B cell (primary cell): ENCODE measurements at regions not wholly inside any gene's neighbourhood (a gene's known extent, or its start where the extent isn't known, plus 50 kb on each side); places are given as distances from the start of the nearest gene placed in this dataset.

Experiments used
- ATAC-seq: fragments of 200-7000 bp; cut with Tn5 transposase; one replicate; pipeline ENCODE4 v1.10.0; 2021; ENCODE audit warnings: low read depth, mild to moderate bottlenecking, moderate number of reproducible peaks, moderate library complexity
- CTCF ChIA-PET: fragments of 350-600 bp; sonication (Branson Sonifier 250); formaldehyde crosslinking; loops from one replicate; lab custom pipeline; 2021; ENCODE audit warnings: antibody characterized with exemption, inconsistent platforms; lab: Charles Lee
- POLR2A ChIA-PET: fragments of 350-600 bp; sonication (Branson Sonifier 250); formaldehyde crosslinking; loops from one replicate; lab custom pipeline; 2021; ENCODE audit warnings: antibody characterized with exemption; lab: Charles Lee
- DNase-seq: peaks from one replicate; pipeline ENCODE4 v3.0.0; 2013
- H2AFZ ChIP-seq: 2 replicates; pipeline ENCODE4 v1.6.1; 2012; ENCODE audit warnings: mild to moderate bottlenecking, low read depth, low read length; ENCODE audit not compliant: insufficient read depth, poor library complexity, severe bottlenecking
- H3K27ac ChIP-seq, 2 donors: 1 replicate in 1 of 2; 2 replicates in 1 of 2; pipeline ENCODE4 v1.5.1; 2012 to 2013; ENCODE audit warnings: low read length in 2 of 2, mild to moderate bottlenecking in 2 of 2, moderate library complexity in 1 of 2
- H3K27me3 ChIP-seq, 4 experiments: fragments of 200-600 bp in 1 of 4; sonication (generic) in 1 of 4; replicated peaks in 1 of 4; 1 replicate in 2 of 4; 2 replicates in 2 of 4; pipeline versions ENCODE4 v1.6.1 to v1.7.0; 2013 to 2016; ENCODE audit warnings: low read length in 3 of 4, mild to moderate bottlenecking in 2 of 4, mixed read lengths in 1 of 4, moderate library complexity in 1 of 4; ENCODE audit not compliant: insufficient read depth in 4 of 4, control insufficient read depth in 3 of 4; ENCODE audit errors: control extremely low read depth in 1 of 4
- H3K36me3 ChIP-seq, 2 experiments: replicated peaks in 1 of 2; 1 replicate in 1 of 2; 2 replicates in 1 of 2; pipeline versions ENCODE4 v1.6.1 to v1.7.1; 2013; ENCODE audit warnings: low read length in 1 of 2; ENCODE audit not compliant: insufficient read depth in 2 of 2, control insufficient read depth in 1 of 2; ENCODE audit errors: control extremely low read depth in 1 of 2, extremely low read depth in 1 of 2
- H3K4me1 ChIP-seq, 2 donors: fragments of 200-600 bp in 1 of 2; sonication (generic) in 1 of 2; 1 replicate in 1 of 2; 2 replicates in 1 of 2; pipeline versions ENCODE4 v1.5.1 to v1.6.1; 2013 to 2017; ENCODE audit warnings: low read length in 2 of 2; ENCODE audit not compliant: control insufficient read depth in 2 of 2, insufficient read depth in 2 of 2
- H3K4me2 ChIP-seq: replicated peaks from 2 replicates; pipeline ENCODE3; 2012; ENCODE audit warnings: mild to moderate bottlenecking, low read depth, low read length; ENCODE audit not compliant: poor library complexity, severe bottlenecking
- H3K4me3 ChIP-seq, 5 experiments: fragments of 200-600 bp in 1 of 5; sonication (generic) in 1 of 5; 1 replicate in 3 of 5; 2 replicates in 2 of 5; pipeline versions ENCODE4 v1.5.1 to v1.7.0; 2011 to 2016; ENCODE audit warnings: low read length in 4 of 5, mild to moderate bottlenecking in 4 of 5, low read depth in 2 of 5, control low read depth in 1 of 5, moderate library complexity in 1 of 5; ENCODE audit not compliant: insufficient read depth in 1 of 5; ENCODE audit errors: control extremely low read depth in 1 of 5, extremely low read depth in 1 of 5
- H3K79me2 ChIP-seq: fragments of 200-600 bp; sonication (generic); one replicate; pipeline ENCODE4 v1.6.0; 2016; ENCODE audit warnings: low read length; ENCODE audit not compliant: control insufficient read depth, insufficient read depth
- H3K9ac ChIP-seq: fragments of 200-600 bp; sonication (generic); 2 replicates; pipeline ENCODE4 v1.6.1; 2017; ENCODE audit warnings: mild to moderate bottlenecking, low read length, moderate library complexity
- H3K9me3 ChIP-seq, 3 donors: one replicate each; pipeline versions ENCODE4 v1.6.1 to v1.7.1; 2013; ENCODE audit warnings: low read length in 2 of 3; ENCODE audit not compliant: control insufficient read depth in 2 of 3, insufficient read depth in 1 of 3; ENCODE audit errors: control extremely low read depth in 1 of 3
- H4K20me1 ChIP-seq: 2 replicates; pipeline ENCODE4 v1.6.0; 2012; ENCODE audit warnings: mild to moderate bottlenecking, low read length; ENCODE audit not compliant: insufficient read depth, control insufficient read depth, poor library complexity, severe bottlenecking
- H3K27ac Mint-ChIP-seq: one replicate; pipeline ENCODE4 v1.8.0; 2021; ENCODE audit warnings: mixed read lengths
- H3K27me3 Mint-ChIP-seq: one replicate; pipeline ENCODE4 v1.8.0; 2021; ENCODE audit warnings: mixed read lengths
- H3K4me1 Mint-ChIP-seq: one replicate; pipeline ENCODE4 v1.8.0; 2021; ENCODE audit warnings: mixed read lengths
- H3K4me3 Mint-ChIP-seq: one replicate; pipeline ENCODE4 v1.8.0; 2021; ENCODE audit warnings: mixed read lengths
- H3K9me3 Mint-ChIP-seq: one replicate; pipeline ENCODE4 v1.8.0; 2022; ENCODE audit warnings: mixed read lengths; ENCODE audit not compliant: insufficient read depth
- EZH2 ChIP-seq: IDR thresholded peaks from 2 replicates; pipeline ENCODE4 v1.6.1; 2012; ENCODE audit warnings: borderline replicate concordance, low read depth, mild to moderate bottlenecking, moderate library complexity, low read length; ENCODE audit not compliant: insufficient read depth, poor library complexity, severe bottlenecking
- WGBS: methylation state at CpG from one replicate; pipeline ENCODE4 v1.1.5; 2013; ENCODE audit warnings: missing lambda C conversion rate; ENCODE audit not compliant: insufficient coverage; 5-methylcytosine and 5-hydroxymethylcytosine counted together
- intact Hi-C: fragments of 100-400 bp; cut with micrococcal nuclease; formaldehyde crosslinking; loops from one replicate; pipeline ENCODE4 v1.10.0; 2022
- TF ChIP-seq, protein P1 (sequence below): fragments of 200-600 bp; IDR thresholded peaks from one replicate; pipeline ENCODE4 v1.8.0; 2022; ENCODE audit warnings: antibody characterized with exemption, mild to moderate bottlenecking

DNA sequence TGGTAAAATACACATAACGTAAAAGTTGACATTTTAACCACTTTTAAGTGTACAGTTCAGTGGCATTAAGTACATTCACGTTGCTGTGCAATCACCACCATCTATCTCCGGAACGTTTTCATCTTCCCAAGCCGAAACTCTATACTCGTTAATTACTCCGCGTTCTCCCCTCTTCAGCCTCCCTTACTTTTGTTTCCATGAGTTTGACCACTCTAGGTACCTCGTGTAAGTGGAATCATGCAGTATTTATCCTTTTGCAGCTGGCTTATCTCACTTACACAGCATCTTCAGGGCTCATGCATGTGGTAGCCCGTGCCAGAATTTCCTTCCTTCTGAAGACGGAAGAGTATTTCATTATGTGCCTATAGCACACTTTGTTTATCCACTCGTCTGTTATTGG lies 225.2 kb downstream of the SLC4A3 start:
- Histone ChIP-seq H3K27ac (no peak overlapping the region), H3K9me3 (peaks cover 0 to 4% (median 0%) of the 10 kb centered on the region in 3 donors), H3K36me3 (no peaks in the 10 kb centered on the region), H3K27me3 (peaks cover 0 to 3% (median 0%) of the 10 kb centered on the region in 4 experiments), H3K79me2 (no peaks in the 10 kb centered on the region), H3K9ac (no peak overlapping the region), H3K4me2 (no peak overlapping the region), H3K4me1 (no peaks in the 10 kb centered on the region), H3K4me3 (no peak overlapping the region), H4K20me1 (no peaks in the 10 kb centered on the region), H2AFZ (no peak overlapping the region)
- TF ChIP-seq, protein P1, sequence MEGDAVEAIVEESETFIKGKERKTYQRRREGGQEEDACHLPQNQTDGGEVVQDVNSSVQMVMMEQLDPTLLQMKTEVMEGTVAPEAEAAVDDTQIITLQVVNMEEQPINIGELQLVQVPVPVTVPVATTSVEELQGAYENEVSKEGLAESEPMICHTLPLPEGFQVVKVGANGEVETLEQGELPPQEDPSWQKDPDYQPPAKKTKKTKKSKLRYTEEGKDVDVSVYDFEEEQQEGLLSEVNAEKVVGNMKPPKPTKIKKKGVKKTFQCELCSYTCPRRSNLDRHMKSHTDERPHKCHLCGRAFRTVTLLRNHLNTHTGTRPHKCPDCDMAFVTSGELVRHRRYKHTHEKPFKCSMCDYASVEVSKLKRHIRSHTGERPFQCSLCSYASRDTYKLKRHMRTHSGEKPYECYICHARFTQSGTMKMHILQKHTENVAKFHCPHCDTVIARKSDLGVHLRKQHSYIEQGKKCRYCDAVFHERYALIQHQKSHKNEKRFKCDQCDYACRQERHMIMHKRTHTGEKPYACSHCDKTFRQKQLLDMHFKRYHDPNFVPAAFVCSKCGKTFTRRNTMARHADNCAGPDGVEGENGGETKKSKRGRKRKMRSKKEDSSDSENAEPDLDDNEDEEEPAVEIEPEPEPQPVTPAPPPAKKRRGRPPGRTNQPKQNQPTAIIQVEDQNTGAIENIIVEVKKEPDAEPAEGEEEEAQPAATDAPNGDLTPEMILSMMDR, result no peak
- no peak for TF ChIP-seq EZH2
- WGBS, result 81% methylated on average over 8 of the region's 12 CpGs
- no peak overlapping the region for H3K27ac Mint-ChIP-seq
- DNase-seq, result no peak
- intact Hi-C loops, result no loop called here
- no peaks in the 10 kb centered on the region for H3K9me3 Mint-ChIP-seq
- H3K27me3 Mint-ChIP-seq, result peaks cover 18% of the 10 kb centered on the region
- ChIA-PET CTCF (no interaction called here), POLR2A (no interaction called here)
- no peak for ATAC-seq
- no peaks in the 10 kb centered on the region for H3K4me1 Mint-ChIP-seq
- H3K4me3 Mint-ChIP-seq, result no peak overlapping the region

GRCh38 chr2:219856602-219857001 lies 229.2 kb downstream of the SLC4A3 start:
- ATAC-seq (no peak), DNase-seq (no peak)
- Histone ChIP-seq H3K9me3 (peaks cover 0 to 4% (median 0%) of the 10 kb centered on the region in 3 donors), H3K27me3 (no peaks in the 10 kb centered on the region), H3K36me3 (no peaks in the 10 kb centered on the region), H4K20me1 (no peaks in the 10 kb centered on the region), H3K9ac (no peak overlapping the region), H3K4me3 (no peak overlapping the region), H3K4me2 (no peak overlapping the region), H3K79me2 (no peaks in the 10 kb centered on the region), H3K4me1 (no peaks in the 10 kb centered on the region), H2AFZ (no peak overlapping the region), H3K27ac (no peak overlapping the region)
- ChIA-PET POLR2A (no interaction called here), CTCF (no interaction called here)
- H3K4me1 Mint-ChIP-seq, result no peaks in the 10 kb centered on the region
- intact Hi-C loops, result no loop called here
- H3K9me3 Mint-ChIP-seq, result no peaks in the 10 kb centered on the region
- no peak overlapping the region for H3K27ac Mint-ChIP-seq
- no peak overlapping the region for H3K4me3 Mint-ChIP-seq
- WGBS, result 100% methylated on average over 3 of the region's 3 CpGs
- peaks cover 11% of the 10 kb centered on the region for H3K27me3 Mint-ChIP-seq
- TF ChIP-seq EZH2, result no peak
- TF ChIP-seq, protein P1, result no peak
